ENCODE measurements at regions not wholly inside any gene's neighbourhood (a gene's known extent, or its start where the extent isn't known, plus 50 kb on each side); places are given as distances from the start of the nearest gene placed in this dataset.
A peak's percentile ranks its signal among the peaks of the same experiment; 100 is the strongest.

- no peak for TF ChIP-seq CTCF (IDR thresholded peaks at IDR 0.05; ENCODE audit: unreplicated experiment)
- Mint-ChIP-seq H3K9me3 (ENCODE audit: low read depth) (no peaks in the 10 kb centered on the region), H3K4me1 (ENCODE audit: low read depth) (peaks cover 28% of the 10 kb centered on the region), H3K4me3 (ENCODE audit: low read depth) (no peak overlapping the region), H3K27ac (no peak overlapping the region), H3K36me3 (ENCODE audit: insufficient read depth) (no peaks in the 10 kb centered on the region), H3K27me3 (peaks cover 33% of the 10 kb centered on the region)
- peak; percentile 8 for DNase-seq (ENCODE audit: low spot score, unreplicated experiment)
Measured at GRCh38 chr15:66849393-66849745, 147.3 kb downstream of the SMAD6 start.

DNA sequence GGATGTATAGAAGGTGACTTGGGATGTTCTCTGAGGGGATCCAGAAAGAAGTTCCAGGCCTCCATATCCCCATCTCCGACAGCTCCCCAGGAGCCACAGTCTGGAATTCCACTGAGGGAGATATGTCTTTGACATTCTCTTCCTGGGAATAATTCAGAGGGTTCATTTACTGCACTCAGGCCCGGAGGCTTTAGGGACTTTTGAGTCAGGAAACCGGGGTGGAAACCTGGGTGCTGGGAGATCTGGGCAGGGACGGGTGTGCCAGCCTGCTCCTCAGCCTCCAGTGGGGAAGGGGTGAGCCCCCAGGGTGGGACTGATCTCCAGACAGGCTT, 147.7 kb downstream of the SMAD6 start:
- Mint-ChIP-seq H3K36me3 (ENCODE audit: insufficient read depth) (no peaks in the 10 kb centered on the region), H3K27me3 (peaks cover 30% of the 10 kb centered on the region), H3K4me1 (ENCODE audit: low read depth) (peaks cover 27% of the 10 kb centered on the region), H3K4me3 (ENCODE audit: low read depth) (no peak overlapping the region), H3K9me3 (ENCODE audit: low read depth) (no peaks in the 10 kb centered on the region), H3K27ac (peak overlapping the region; percentile 87)
- no peak for DNase-seq (ENCODE audit: low spot score, unreplicated experiment)
- TF ChIP-seq CTCF (IDR thresholded peaks at IDR 0.05; ENCODE audit: unreplicated experiment) = no peak

- no peak for TF ChIP-seq CTCF (IDR thresholded peaks at IDR 0.05; ENCODE audit: unreplicated experiment)
- no peak overlapping the region for H3K4me3 Mint-ChIP-seq (ENCODE audit: low read depth)
- H3K27ac Mint-ChIP-seq = peak overlapping the region; percentile 87
- H3K9me3 Mint-ChIP-seq (ENCODE audit: low read depth) = no peaks in the 10 kb centered on the region
- H3K4me1 Mint-ChIP-seq (ENCODE audit: low read depth) = peaks cover 25% of the 10 kb centered on the region
- H3K36me3 Mint-ChIP-seq (ENCODE audit: insufficient read depth) = no peaks in the 10 kb centered on the region
- DNase-seq (ENCODE audit: low spot score, unreplicated experiment) = no peak
- H3K27me3 Mint-ChIP-seq = peaks cover 26% of the 10 kb centered on the region
Measured at GRCh38 chr15:66850078-66850991, 148.3 kb downstream of the SMAD6 start.

GRCh38 chr15:66850996-66851310, 148.9 kb downstream of the SMAD6 start:
- Mint-ChIP-seq H3K9me3 (ENCODE audit: low read depth) (no peaks in the 10 kb centered on the region), H3K36me3 (ENCODE audit: insufficient read depth) (no peaks in the 10 kb centered on the region), H3K27ac (no peak overlapping the region), H3K27me3 (peaks cover 23% of the 10 kb centered on the region), H3K4me1 (ENCODE audit: low read depth) (peaks cover 24% of the 10 kb centered on the region), H3K4me3 (ENCODE audit: low read depth) (no peak overlapping the region)
- no peak for TF ChIP-seq CTCF (IDR thresholded peaks at IDR 0.05; ENCODE audit: unreplicated experiment)
- DNase-seq (ENCODE audit: low spot score, unreplicated experiment) = no peak

DNA sequence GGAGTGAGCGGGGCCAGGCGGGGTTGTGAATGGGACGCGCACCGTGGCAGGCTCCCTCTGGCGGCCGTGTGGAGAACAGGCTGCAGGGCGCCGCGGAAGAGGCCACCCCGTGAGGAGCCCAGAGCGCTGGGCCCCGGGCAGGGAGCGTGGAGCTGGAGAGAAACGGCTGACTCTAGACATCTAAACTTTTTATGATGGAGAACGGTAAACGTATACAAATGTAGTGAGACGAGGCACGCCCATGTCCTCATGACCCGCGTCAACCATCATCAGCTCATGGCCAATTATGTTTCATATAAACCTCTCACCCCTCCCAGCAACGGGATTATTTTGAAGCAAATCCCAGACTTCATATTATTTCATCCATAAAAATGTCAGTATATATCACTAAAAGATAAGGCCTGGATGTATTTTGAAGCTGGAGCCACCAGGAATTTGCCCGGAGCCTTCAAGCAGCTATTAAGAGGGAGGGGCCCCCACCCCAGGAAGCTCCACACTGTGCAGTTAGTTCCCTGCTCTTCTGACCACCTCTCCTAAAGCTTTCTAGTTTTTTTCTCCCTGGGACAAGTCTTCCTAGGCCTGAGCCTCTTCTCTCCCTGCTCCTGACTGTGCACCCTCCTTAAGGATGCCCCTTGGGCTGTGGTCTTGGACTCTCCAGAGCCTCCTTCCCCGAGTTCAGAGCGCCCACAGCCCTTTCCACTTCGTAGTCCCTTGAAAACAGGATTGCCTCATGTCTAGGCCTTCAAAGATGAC, 149.5 kb downstream of the SMAD6 start:
- Mint-ChIP-seq H3K27ac (peak overlapping the region; percentile 3), H3K27me3 (peaks cover 21% of the 10 kb centered on the region), H3K9me3 (ENCODE audit: low read depth) (no peaks in the 10 kb centered on the region), H3K36me3 (ENCODE audit: insufficient read depth) (no peaks in the 10 kb centered on the region), H3K4me3 (ENCODE audit: low read depth) (no peak overlapping the region), H3K4me1 (ENCODE audit: low read depth) (peaks cover 22% of the 10 kb centered on the region)
- DNase-seq (ENCODE audit: low spot score, unreplicated experiment) = peak; percentile 78
- peak; percentile 97 for TF ChIP-seq CTCF (IDR thresholded peaks at IDR 0.05; ENCODE audit: unreplicated experiment)

All from progenitor cell of endocrine pancreas (in vitro differentiated cells).